Neural cell (in vitro differentiated cells): ENCODE measurements at regions not wholly inside any gene's neighbourhood (a gene's known extent, or its start where the extent isn't known, plus 50 kb on each side); places are given as distances from the start of the nearest gene placed in this dataset.

ENCODE experiments used
- CTCF ChIP-seq: fragments of 450-650 bp; IDR thresholded peaks from 2 replicates; pipeline ENCODE4 v1.5.1; 2014; ENCODE audit warnings: antibody characterized with exemption, mild to moderate bottlenecking, moderate library complexity; ENCODE audit not compliant: poor library complexity, severe bottlenecking
- MXI1 ChIP-seq: fragments of 450-650 bp; conservative IDR thresholded peaks from 2 replicates; pipeline ENCODE4 v1.6.1; 2014; ENCODE audit warnings: antibody characterized with exemption, mild to moderate bottlenecking; ENCODE audit not compliant: poor library complexity, severe bottlenecking

DNA sequence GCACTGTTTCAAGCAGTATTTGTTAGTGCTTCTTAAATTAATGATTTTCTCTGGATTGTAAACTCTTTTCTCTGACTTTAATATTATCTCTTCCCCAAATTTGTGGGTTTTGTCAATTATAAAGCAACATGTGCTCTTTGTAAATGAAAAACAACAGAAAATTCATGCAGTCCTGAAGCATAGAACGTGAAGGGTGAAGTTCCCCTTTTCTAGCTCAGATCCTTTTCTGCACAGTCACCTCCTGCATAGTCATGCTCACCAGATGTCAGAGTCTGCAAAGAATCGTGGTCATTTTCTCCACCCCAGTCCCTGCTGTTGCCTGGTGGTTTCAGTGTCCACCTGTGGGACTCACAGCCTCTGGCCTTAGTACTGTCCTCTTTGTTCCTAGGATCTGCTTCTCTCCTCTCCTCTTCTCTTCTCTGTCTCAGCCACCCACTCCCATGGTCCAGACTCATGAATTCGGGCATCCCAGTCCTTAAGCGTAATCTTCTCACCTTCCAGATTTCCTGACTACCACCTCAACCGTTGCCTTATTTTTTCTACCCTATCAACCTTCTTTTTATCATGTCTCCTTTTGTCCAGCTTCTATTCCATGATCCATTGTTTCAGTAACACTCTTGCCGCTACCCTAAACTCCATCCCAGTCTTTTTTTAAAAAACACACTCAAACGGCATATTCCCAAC lies 229.1 kb downstream of the RTP5 start:
- no peak for TF ChIP-seq CTCF
- no peak for TF ChIP-seq MXI1
